B cell (primary cell): ENCODE measurements at regions not wholly inside any gene's neighbourhood (a gene's known extent, or its start where the extent isn't known, plus 50 kb on each side); places are given as distances from the start of the nearest gene placed in this dataset.

Experiments
- ATAC-seq: fragments of 200-7000 bp; cut with Tn5 transposase; one replicate; pipeline ENCODE4 v1.10.0; 2021; ENCODE audit warnings: low read depth, mild to moderate bottlenecking, moderate number of reproducible peaks, moderate library complexity
- CTCF ChIA-PET: fragments of 350-600 bp; sonication (Branson Sonifier 250); formaldehyde crosslinking; loops from one replicate; lab custom pipeline; 2021; ENCODE audit warnings: antibody characterized with exemption, inconsistent platforms; lab: Charles Lee
- POLR2A ChIA-PET: fragments of 350-600 bp; sonication (Branson Sonifier 250); formaldehyde crosslinking; loops from one replicate; lab custom pipeline; 2021; ENCODE audit warnings: antibody characterized with exemption; lab: Charles Lee
- DNase-seq: peaks from one replicate; pipeline ENCODE4 v3.0.0; 2013
- H2AFZ ChIP-seq: 2 replicates; pipeline ENCODE4 v1.6.1; 2012; ENCODE audit warnings: mild to moderate bottlenecking, low read depth, low read length; ENCODE audit not compliant: insufficient read depth, poor library complexity, severe bottlenecking
- H3K27ac ChIP-seq, 2 donors: 1 replicate in 1 of 2; 2 replicates in 1 of 2; pipeline ENCODE4 v1.5.1; 2012 to 2013; ENCODE audit warnings: low read length in 2 of 2, mild to moderate bottlenecking in 2 of 2, moderate library complexity in 1 of 2
- H3K27me3 ChIP-seq, 4 experiments: fragments of 200-600 bp in 1 of 4; sonication (generic) in 1 of 4; replicated peaks in 1 of 4; 1 replicate in 2 of 4; 2 replicates in 2 of 4; pipeline versions ENCODE4 v1.6.1 to v1.7.0; 2013 to 2016; ENCODE audit warnings: low read length in 3 of 4, mild to moderate bottlenecking in 2 of 4, mixed read lengths in 1 of 4, moderate library complexity in 1 of 4; ENCODE audit not compliant: insufficient read depth in 4 of 4, control insufficient read depth in 3 of 4; ENCODE audit errors: control extremely low read depth in 1 of 4
- H3K36me3 ChIP-seq, 2 experiments: replicated peaks in 1 of 2; 1 replicate in 1 of 2; 2 replicates in 1 of 2; pipeline versions ENCODE4 v1.6.1 to v1.7.1; 2013; ENCODE audit warnings: low read length in 1 of 2; ENCODE audit not compliant: insufficient read depth in 2 of 2, control insufficient read depth in 1 of 2; ENCODE audit errors: control extremely low read depth in 1 of 2, extremely low read depth in 1 of 2
- H3K4me1 ChIP-seq, 2 donors: fragments of 200-600 bp in 1 of 2; sonication (generic) in 1 of 2; 1 replicate in 1 of 2; 2 replicates in 1 of 2; pipeline versions ENCODE4 v1.5.1 to v1.6.1; 2013 to 2017; ENCODE audit warnings: low read length in 2 of 2; ENCODE audit not compliant: control insufficient read depth in 2 of 2, insufficient read depth in 2 of 2
- H3K4me2 ChIP-seq: replicated peaks from 2 replicates; pipeline ENCODE3; 2012; ENCODE audit warnings: mild to moderate bottlenecking, low read depth, low read length; ENCODE audit not compliant: poor library complexity, severe bottlenecking
- H3K4me3 ChIP-seq, 5 experiments: fragments of 200-600 bp in 1 of 5; sonication (generic) in 1 of 5; 1 replicate in 3 of 5; 2 replicates in 2 of 5; pipeline versions ENCODE4 v1.5.1 to v1.7.0; 2011 to 2016; ENCODE audit warnings: low read length in 4 of 5, mild to moderate bottlenecking in 4 of 5, low read depth in 2 of 5, control low read depth in 1 of 5, moderate library complexity in 1 of 5; ENCODE audit not compliant: insufficient read depth in 1 of 5; ENCODE audit errors: control extremely low read depth in 1 of 5, extremely low read depth in 1 of 5
- H3K79me2 ChIP-seq: fragments of 200-600 bp; sonication (generic); one replicate; pipeline ENCODE4 v1.6.0; 2016; ENCODE audit warnings: low read length; ENCODE audit not compliant: control insufficient read depth, insufficient read depth
- H3K9ac ChIP-seq: fragments of 200-600 bp; sonication (generic); 2 replicates; pipeline ENCODE4 v1.6.1; 2017; ENCODE audit warnings: mild to moderate bottlenecking, low read length, moderate library complexity
- H3K9me3 ChIP-seq, 3 donors: one replicate each; pipeline versions ENCODE4 v1.6.1 to v1.7.1; 2013; ENCODE audit warnings: low read length in 2 of 3; ENCODE audit not compliant: control insufficient read depth in 2 of 3, insufficient read depth in 1 of 3; ENCODE audit errors: control extremely low read depth in 1 of 3
- H4K20me1 ChIP-seq: 2 replicates; pipeline ENCODE4 v1.6.0; 2012; ENCODE audit warnings: mild to moderate bottlenecking, low read length; ENCODE audit not compliant: insufficient read depth, control insufficient read depth, poor library complexity, severe bottlenecking
- H3K27ac Mint-ChIP-seq: one replicate; pipeline ENCODE4 v1.8.0; 2021; ENCODE audit warnings: mixed read lengths
- H3K27me3 Mint-ChIP-seq: one replicate; pipeline ENCODE4 v1.8.0; 2021; ENCODE audit warnings: mixed read lengths
- H3K4me1 Mint-ChIP-seq: one replicate; pipeline ENCODE4 v1.8.0; 2021; ENCODE audit warnings: mixed read lengths
- H3K4me3 Mint-ChIP-seq: one replicate; pipeline ENCODE4 v1.8.0; 2021; ENCODE audit warnings: mixed read lengths
- H3K9me3 Mint-ChIP-seq: one replicate; pipeline ENCODE4 v1.8.0; 2022; ENCODE audit warnings: mixed read lengths; ENCODE audit not compliant: insufficient read depth
- CTCF ChIP-seq: fragments of 200-600 bp; IDR thresholded peaks from one replicate; pipeline ENCODE4 v1.8.0; 2022; ENCODE audit warnings: antibody characterized with exemption, mild to moderate bottlenecking
- EZH2 ChIP-seq: IDR thresholded peaks from 2 replicates; pipeline ENCODE4 v1.6.1; 2012; ENCODE audit warnings: borderline replicate concordance, low read depth, mild to moderate bottlenecking, moderate library complexity, low read length; ENCODE audit not compliant: insufficient read depth, poor library complexity, severe bottlenecking
- WGBS: methylation state at CpG from one replicate; pipeline ENCODE4 v1.1.5; 2013; ENCODE audit warnings: missing lambda C conversion rate; ENCODE audit not compliant: insufficient coverage; 5-methylcytosine and 5-hydroxymethylcytosine counted together
- intact Hi-C: fragments of 100-400 bp; cut with micrococcal nuclease; formaldehyde crosslinking; loops from one replicate; pipeline ENCODE4 v1.10.0; 2022

GRCh38 chr21:16187603-16188301 lies 458.0 kb downstream of the USP25 start:
- Mint-ChIP-seq H3K27me3 (no peaks in the 10 kb centered on the region), H3K4me3 (no peak overlapping the region), H3K9me3 (peaks cover 3% of the 10 kb centered on the region), H3K4me1 (no peaks in the 10 kb centered on the region), H3K27ac (no peak overlapping the region)
- no peak for DNase-seq
- Histone ChIP-seq H3K4me3 (no peak overlapping the region), H4K20me1 (no peaks in the 10 kb centered on the region), H3K4me1 (no peaks in the 10 kb centered on the region), H3K4me2 (no peak overlapping the region), H3K9ac (no peak overlapping the region), H3K36me3 (no peaks in the 10 kb centered on the region), H2AFZ (no peak overlapping the region), H3K79me2 (no peaks in the 10 kb centered on the region), H3K27ac (no peak overlapping the region), H3K9me3 (no peaks in the 10 kb centered on the region), H3K27me3 (no peaks in the 10 kb centered on the region)
- CTCF ChIA-PET, result interaction anchor here (0.5 kb wide), 1 partner anchor 1703 kb away, joined by 4 read pairs; no protein-coding TSS in a partner anchor
- POLR2A ChIA-PET, result no interaction called here
- ATAC-seq, result no peak
- intact Hi-C loops, result no loop called here
- TF ChIP-seq EZH2 (no peak), CTCF (no peak)
- WGBS, result no CpG with 5 or more reads among the region's 2 CpGs

GRCh38 chr21:16192902-16193301 lies 463.1 kb downstream of the USP25 start:
- H3K4me1 ChIP-seq, result no peaks in the 10 kb centered on the region
- H4K20me1 ChIP-seq, result no peaks in the 10 kb centered on the region
- H3K9me3 ChIP-seq, result no peaks in the 10 kb centered on the region
- no peak for DNase-seq
- H3K4me3 ChIP-seq, result no peak overlapping the region
- Mint-ChIP-seq H3K27ac (no peak overlapping the region), H3K9me3 (peaks cover 3% of the 10 kb centered on the region), H3K4me3 (no peak overlapping the region), H3K27me3 (no peaks in the 10 kb centered on the region), H3K4me1 (peaks cover 15% of the 10 kb centered on the region)
- ChIA-PET CTCF (no interaction called here), POLR2A (no interaction called here)
- H3K9ac ChIP-seq, result no peak overlapping the region
- H3K27ac ChIP-seq, result no peak overlapping the region
- no peaks in the 10 kb centered on the region for H3K79me2 ChIP-seq
- H3K36me3 ChIP-seq, result no peaks in the 10 kb centered on the region
- 64% methylated on average over 1 of the region's 2 CpGs for WGBS
- no peaks in the 10 kb centered on the region for H3K27me3 ChIP-seq
- no peak for ATAC-seq
- TF ChIP-seq CTCF (no peak), EZH2 (no peak)
- intact Hi-C loops, result no loop called here
- no peak overlapping the region for H2AFZ ChIP-seq
- no peak overlapping the region for H3K4me2 ChIP-seq
